Hematopoietic multipotent progenitor cell treated with erythropoietin and hydrocortisone succinate and interleukin-3 and kit ligand, for 8 days (in vitro differentiated cells): ENCODE measurements at regions not wholly inside any gene's neighbourhood (a gene's known extent, or its start where the extent isn't known, plus 50 kb on each side); places are given as distances from the start of the nearest gene placed in this dataset.
A peak's percentile ranks its signal among the peaks of the same experiment; 100 is the strongest.
"Not testable (repeated sequence)": the region's sequence is repeated elsewhere in the genome, so short reads cannot be mapped to it uniquely, and the experiment has no call there.

Experiments used
- DNase-seq: peaks from one replicate; pipeline ENCODE4 v3.0.0-alpha.2; 2015

DNA sequence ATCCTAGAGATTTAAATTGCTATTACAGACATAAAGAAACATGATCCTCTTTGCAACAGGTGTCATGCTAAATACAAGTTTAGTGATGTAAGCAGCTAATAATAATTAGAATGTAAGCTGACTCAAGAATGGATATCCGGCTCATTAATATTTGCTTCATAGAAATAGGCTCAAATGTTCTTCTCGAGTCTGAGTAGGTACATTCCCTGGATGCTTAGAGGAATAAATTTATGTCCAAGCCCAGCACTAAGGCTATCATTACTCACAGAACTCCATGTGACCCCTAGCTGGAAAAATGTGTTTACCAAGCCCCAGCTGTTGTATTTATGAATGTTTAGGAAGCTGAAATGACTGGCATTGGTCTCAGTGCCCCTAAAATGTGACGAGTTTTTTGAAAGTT is 87.6 kb upstream of the TSPAN7 start:
- no peak for DNase-seq

DNA sequence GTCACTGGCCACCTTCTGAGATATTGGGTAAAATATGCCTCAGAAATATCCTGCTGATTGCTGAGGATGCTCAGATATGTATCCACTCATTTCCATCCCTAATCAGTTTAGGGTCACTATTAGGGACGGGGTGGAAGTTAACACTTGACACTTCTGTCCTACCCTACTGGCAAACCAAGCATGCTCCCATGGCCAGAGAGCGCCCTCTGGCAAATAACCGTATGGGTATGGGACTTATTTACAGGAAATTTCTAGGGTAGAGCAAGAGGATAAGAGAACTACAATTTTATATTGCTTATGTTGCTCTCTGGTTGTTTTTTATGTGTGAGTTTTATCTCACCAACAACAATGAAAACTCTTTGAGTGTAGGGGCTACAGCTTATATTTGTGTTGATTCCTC is 86.8 kb upstream of the TSPAN7 start:
- no peak for DNase-seq

DNA sequence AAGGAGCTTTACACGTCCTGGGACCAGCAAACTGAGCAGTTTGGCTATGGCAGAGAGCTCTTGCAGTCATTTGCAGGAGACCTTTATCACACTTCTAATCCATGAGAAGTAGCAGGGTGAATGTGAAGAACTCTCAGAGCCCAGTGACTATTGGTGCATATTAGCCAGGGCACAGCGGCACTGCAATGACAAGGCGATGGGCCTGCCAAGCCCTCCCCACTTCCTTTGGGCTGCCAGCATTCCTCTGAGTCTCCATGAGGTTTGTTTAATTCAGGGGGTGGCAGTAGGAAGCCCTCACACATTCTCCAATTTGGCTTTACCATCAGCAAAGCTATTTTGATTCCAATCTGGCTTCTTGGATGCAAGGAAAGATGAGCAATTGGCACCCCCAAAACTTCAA is 79.2 kb upstream of the TSPAN7 start:
- DNase-seq = no peak

DNA sequence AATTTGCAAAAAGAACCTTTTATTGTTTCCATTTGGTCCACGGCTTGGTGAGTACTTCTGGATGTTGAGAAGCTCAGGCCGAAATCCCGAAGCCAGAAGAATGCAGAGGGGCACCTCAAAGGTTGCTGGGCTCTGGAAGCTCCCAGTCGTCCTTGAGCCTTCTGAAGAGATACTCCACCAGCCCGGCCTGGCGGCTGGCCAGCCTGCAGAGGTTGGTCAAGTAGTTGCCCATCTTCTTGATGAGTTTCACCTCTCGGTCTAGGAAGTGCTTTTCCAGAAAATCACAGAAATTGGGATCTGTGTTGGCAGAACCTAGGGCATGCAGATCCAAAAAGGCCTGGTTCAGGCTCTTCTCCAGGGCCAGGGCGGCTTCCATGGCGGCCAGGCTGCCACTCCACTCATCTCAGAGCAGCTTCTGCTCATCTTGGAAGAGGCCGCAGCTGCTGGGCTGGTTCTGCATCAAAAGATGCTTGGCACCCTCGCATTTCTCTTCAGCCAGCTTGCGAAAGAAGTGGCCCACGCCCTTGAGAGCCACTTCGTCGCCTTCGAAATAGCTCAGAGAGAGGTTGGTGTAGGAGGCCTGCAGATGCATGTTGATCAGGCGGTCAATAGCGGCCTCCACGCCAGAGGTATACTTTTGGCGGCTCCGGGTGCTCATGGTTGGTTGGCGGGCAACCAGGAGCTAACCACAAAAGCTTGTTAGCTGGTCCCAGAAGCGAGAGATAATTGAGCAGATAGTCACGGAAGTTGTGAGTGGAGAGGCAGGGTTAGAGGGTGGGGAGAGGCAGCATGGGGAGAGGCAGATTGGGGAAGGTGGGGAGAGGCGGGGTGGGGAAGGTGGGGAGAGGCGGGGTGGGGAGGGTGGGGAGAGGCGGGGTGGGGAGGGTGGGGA is 76.5 kb upstream of the TSPAN7 start:
- DNase-seq = no peak

DNA sequence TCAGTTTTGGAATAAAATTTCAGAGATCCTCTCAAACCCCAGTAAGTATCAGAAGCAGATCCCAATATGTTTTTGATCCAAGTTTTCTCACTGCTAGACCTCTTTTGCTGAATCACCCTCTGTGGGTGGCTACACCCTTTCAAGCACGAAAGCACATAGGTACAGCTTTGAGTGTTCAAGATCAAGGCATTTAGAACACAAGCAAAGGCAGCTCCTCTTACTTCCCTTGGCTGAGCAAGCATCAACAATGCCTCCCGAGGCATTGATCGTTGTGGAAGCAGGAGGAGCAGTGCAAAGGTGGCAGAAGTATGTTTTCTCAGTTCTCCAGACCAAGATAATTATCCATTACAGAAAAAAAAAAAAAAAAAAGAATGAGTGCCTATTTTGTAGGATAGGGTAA is 72.0 kb upstream of the TSPAN7 start:
- DNase-seq = peak; percentile 2

DNA sequence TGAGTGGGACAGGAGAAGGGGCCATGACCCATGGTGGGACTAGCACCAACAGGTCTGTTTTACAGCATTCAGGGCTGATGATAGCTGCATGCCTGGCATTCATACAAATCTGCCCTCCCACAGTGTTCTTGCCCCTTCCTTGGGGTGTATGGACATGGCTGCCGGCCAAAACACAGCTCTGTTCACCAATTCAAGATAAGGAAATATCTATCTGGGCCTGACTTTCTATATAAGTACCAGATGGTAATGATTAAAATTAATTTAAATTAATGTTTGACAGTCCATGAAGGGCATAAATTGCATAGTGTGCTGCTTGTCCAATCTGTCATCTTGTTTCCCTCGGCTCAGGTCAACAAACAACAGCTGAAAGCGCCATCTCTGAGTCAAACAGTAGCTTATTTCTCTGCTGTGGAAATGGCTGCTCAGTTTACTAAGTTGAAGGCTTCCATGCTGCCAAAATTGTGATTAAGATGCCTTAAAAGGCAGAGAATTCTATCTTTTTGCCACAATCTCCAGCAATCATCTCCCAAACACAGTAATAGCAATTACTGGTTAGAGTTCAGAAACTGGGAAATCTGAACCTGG is 67.0 kb upstream of the TSPAN7 start:
- DNase-seq = no peak

DNA sequence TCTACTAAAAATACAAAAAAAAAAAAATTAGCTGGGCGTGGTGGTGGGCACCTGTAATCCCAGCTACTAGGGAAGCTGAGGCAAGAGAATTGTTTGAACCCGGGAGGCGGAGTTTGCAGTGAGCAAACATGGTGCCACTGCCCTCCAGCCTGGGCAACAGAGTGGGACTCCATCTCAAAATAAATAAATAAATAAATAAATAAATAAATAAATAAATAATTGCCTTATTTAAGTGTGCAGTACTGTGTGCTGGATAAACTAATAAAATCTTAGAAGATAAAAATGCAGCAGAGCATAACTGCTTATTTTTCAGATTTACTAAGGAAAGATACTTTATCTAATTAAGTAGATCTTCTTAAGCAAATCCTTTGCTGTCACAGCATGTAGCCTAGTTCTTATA is 61.7 kb upstream of the TSPAN7 start:
- not testable (repeated sequence) for DNase-seq

DNA sequence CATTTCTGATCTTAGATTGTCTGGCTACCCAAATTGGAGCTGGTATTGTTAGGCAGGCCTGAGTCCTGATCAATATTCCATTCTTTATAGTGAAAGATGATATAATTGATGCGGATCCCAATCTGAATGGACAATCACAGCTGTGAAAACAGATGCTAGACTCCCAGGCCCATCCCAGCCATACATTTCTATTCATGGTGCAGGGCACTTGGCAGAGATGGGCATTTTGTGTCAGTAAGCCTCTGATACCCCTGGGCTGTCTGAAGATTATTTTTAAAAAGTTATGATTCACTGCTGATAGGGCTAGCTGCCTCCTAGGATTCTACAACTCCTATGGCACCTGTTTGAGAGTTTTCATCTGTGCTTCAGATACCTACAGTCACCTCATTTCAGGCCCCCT is 61.2 kb upstream of the TSPAN7 start:
- no peak for DNase-seq

DNA sequence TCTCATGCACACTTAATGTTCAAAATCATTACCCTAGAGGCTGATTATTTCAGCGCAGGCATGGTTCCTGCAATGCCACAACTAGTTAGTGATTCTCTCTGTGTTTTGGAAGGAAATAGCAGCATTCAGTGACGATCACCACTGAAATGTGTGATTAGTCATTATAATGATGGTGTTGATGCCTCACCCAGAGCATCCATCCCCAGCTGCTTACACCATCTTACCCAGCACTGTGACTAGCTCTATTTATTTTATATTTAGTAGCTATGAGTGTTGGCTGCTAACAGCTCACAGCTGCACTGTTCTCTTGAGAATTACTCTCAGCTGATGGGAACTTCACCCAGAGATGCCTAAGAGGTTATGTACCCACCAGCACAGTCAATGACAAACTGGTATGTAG is 60.5 kb upstream of the TSPAN7 start:
- no peak for DNase-seq

DNA sequence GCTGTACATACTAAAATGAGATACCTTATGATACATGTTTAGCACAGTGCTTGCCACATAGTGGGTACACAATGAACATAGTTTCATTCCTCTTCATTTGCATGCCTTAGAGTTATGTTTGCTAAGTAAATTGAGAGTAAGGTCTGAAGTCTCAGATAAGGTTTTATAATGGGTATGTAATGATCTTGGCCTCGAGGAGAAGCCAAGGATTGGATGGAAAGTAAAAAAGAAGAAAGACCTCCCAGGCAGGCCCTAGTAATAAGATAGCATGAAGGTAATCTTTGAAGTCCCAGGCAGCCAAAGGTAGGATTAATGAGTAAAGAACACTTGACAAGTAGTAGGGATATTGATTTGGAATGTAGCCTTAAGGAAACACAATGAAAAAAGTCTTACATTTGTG is 55.8 kb upstream of the TSPAN7 start:
- DNase-seq = no peak
